Thyroid gland (tissue), 4 donors: ENCODE measurements at regions not wholly inside any gene's neighbourhood (a gene's known extent, or its start where the extent isn't known, plus 50 kb on each side); places are given as distances from the start of the nearest gene placed in this dataset.

Source experiments
- DNase-seq, 2 donors: peaks; one replicate each; pipeline ENCODE4 v3.0.0-alpha.2; 2019
- H3K27ac ChIP-seq, 3 donors: fragments of 200-600 bp; sonication (generic); 1 replicate in 2 of 3; 2 replicates in 1 of 3; pipeline ENCODE4 v1.5.1; 2016 to 2019; ENCODE audit warnings: mild to moderate bottlenecking in 1 of 3, moderate library complexity in 1 of 3
- H3K27me3 ChIP-seq: fragments of 200-600 bp; sonication (generic); one replicate; pipeline ENCODE4 v1.5.1; 2019
- H3K36me3 ChIP-seq, 2 donors: fragments of 200-600 bp; sonication (generic); one replicate each; pipeline ENCODE4 v1.5.1; 2016 to 2019
- H3K4me1 ChIP-seq, 2 donors: fragments of 200-600 bp; sonication (generic); one replicate each; pipeline ENCODE4 v1.5.1; 2017 to 2019
- H3K4me3 ChIP-seq, 3 donors: fragments of 200-600 bp; sonication (generic); replicated peaks in 1 of 3; 1 replicate in 2 of 3; 2 replicates in 1 of 3; pipeline ENCODE4 v1.5.1; 2016; ENCODE audit warnings: mild to moderate bottlenecking in 1 of 3
- H3K9me3 ChIP-seq: fragments of 200-600 bp; sonication (generic); one replicate; pipeline ENCODE4 v1.5.1; 2017
- CTCF ChIP-seq, 6 experiments: fragments of 200-600 bp in 3 of 6; fragments of 450-650 bp in 3 of 6; sonication (generic) in 3 of 6; IDR thresholded peaks; one replicate each; pipeline ENCODE4 v1.5.1; 2016 to 2019; ENCODE audit warnings: antibody characterized with exemption in 6 of 6, mild to moderate bottlenecking in 2 of 6, inconsistent platforms in 1 of 6, moderate library complexity in 1 of 6
- POLR2A ChIP-seq, 2 donors: fragments of 450-650 bp; IDR thresholded peaks; one replicate each; pipeline ENCODE4 v1.6.1; 2017; ENCODE audit warnings: antibody characterized with exemption in 2 of 2, mild to moderate bottlenecking in 2 of 2, moderate library complexity in 1 of 2
- WGBS, 2 donors: methylation state at CpG; one replicate each; pipeline ENCODE4 v1.1.5; 2017; 5-methylcytosine and 5-hydroxymethylcytosine counted together
- intact Hi-C: fragments of 100-400 bp; cut with DNase I; formaldehyde crosslinking; loops from one replicate; pipeline ENCODE4 v1.15.1; 2023

DNA sequence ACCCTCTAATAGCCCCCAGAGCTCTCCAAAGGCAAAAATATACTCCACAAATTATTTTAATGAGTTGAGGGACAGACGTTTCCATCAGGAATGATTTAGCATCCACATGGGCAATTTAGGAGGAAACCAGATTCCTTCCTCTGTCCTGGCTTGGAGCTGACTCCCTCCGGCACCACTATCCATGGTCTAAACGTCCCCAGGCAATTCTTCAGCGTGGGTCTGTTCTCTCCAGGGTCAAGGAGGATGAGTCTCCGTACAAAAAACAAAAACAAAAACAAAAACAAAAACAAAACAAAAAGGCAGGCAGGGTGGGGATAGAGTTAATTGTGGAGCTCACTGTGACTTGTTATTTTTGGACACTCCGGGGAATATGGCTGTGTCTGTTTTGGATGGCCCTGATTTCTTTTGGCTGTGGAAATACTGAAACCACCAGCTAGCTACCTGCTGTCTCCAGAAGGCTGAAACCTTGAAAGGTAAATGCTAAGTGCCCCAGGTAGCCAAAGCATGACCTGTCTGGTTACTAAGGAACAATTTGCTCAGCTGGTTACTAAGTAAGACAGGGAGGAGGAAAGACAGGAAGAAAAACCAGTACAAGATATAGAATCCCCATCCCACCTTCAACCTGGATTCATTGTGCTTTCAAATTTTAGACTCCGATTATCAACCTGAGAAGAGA, 419.1 kb upstream of the LCORL start:
- no peak for TF ChIP-seq CTCF (IDR thresholded peaks at IDR 0.05)
- no peak for TF ChIP-seq POLR2A (IDR thresholded peaks at IDR 0.05)
- intact Hi-C loops, result no loop called here
- Histone ChIP-seq H3K4me1 (no peaks in the 10 kb centered on the region), H3K36me3 (no peaks in the 10 kb centered on the region), H3K27ac (no peak overlapping the region), H3K27me3 (no peaks in the 10 kb centered on the region), H3K4me3 (no peak overlapping the region), H3K9me3 (no peaks in the 10 kb centered on the region)
- no peak for DNase-seq
- 38% methylated on average over 7 of the region's 7 CpGs for WGBS, 2 donors

- H3K4me3 ChIP-seq, result no peak overlapping the region
- H3K9me3 ChIP-seq, result no peaks in the 10 kb centered on the region
- DNase-seq, result no peak
- 78 to 80% methylated on average over 3 of the region's 3 CpGs for WGBS, 2 donors
- no peaks in the 10 kb centered on the region for H3K4me1 ChIP-seq
- intact Hi-C loops, result no loop called here
- no peaks in the 10 kb centered on the region for H3K27me3 ChIP-seq
- TF ChIP-seq POLR2A (IDR thresholded peaks at IDR 0.05), result no peak
- no peak for TF ChIP-seq CTCF (IDR thresholded peaks at IDR 0.05)
- H3K36me3 ChIP-seq, result no peaks in the 10 kb centered on the region
- no peak overlapping the region for H3K27ac ChIP-seq
These were observed 417.8 kb upstream of the LCORL start for GRCh38 chr4:18439311-18439710.

- no peak overlapping the region for H3K27ac ChIP-seq
- H3K9me3 ChIP-seq, result no peaks in the 10 kb centered on the region
- H3K36me3 ChIP-seq, result no peaks in the 10 kb centered on the region
- intact Hi-C loops, result no loop called here
- TF ChIP-seq CTCF (IDR thresholded peaks at IDR 0.05) (no peak), POLR2A (IDR thresholded peaks at IDR 0.05) (no peak)
- H3K27me3 ChIP-seq, result no peaks in the 10 kb centered on the region
- no peak overlapping the region for H3K4me3 ChIP-seq
- no peak for DNase-seq
- H3K4me1 ChIP-seq, result no peaks in the 10 kb centered on the region
These were observed 414.2 kb upstream of the LCORL start for GRCh38 chr4:18435781-18436180.

DNA sequence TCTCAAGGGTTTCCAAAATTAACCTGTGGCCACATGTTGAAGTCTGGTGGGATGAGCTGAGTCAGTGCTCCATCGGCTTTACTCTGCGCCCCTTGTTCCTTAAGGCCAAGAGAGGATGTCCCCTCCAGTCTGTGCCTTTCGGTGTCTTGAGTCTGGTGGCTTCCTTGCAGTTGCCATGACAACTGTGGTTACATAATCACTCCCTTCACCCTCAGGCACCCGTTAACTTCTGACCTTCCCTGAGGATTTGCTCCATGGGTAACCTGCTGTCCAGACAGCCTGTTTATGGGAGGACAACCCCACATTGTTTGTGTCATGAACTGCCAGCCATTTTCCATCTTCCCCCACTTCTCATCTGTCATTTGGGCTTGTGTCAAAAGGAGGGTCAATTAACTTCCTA, 401.1 kb upstream of the LCORL start:
- H3K4me3 ChIP-seq, result no peak overlapping the region
- intact Hi-C loops, result no loop called here
- H3K27me3 ChIP-seq, result no peaks in the 10 kb centered on the region
- no peaks in the 10 kb centered on the region for H3K4me1 ChIP-seq
- H3K36me3 ChIP-seq, result no peaks in the 10 kb centered on the region
- H3K9me3 ChIP-seq, result no peaks in the 10 kb centered on the region
- TF ChIP-seq POLR2A (IDR thresholded peaks at IDR 0.05), result no peak
- TF ChIP-seq CTCF (IDR thresholded peaks at IDR 0.05), result no peak
- H3K27ac ChIP-seq, result no peak overlapping the region
- 56 to 80% methylated on average over 4 of the region's 4 CpGs for WGBS, 2 donors
- no peak for DNase-seq

DNA sequence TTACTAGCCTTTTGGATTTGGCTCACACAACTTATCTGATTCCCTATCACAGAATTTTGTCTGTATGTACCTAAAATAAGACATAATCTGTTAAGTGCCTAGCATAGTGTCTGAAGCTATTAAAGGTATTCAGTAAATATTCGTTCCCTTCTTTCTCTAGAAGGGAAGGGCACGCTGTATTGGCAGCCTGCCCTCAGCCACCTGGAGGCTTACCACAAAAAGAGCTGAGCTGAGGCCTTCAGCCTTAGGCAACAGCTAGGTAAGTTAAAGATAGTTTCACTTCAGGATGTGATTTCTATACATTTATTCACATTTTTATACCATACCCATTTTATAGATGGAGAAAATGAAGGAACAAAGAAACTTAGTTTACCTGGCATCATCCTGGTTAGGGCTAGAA, 400.0 kb upstream of the LCORL start:
- Histone ChIP-seq H3K27me3 (no peaks in the 10 kb centered on the region), H3K9me3 (no peaks in the 10 kb centered on the region), H3K4me1 (no peaks in the 10 kb centered on the region), H3K4me3 (no peak overlapping the region), H3K27ac (no peak overlapping the region), H3K36me3 (no peaks in the 10 kb centered on the region)
- intact Hi-C loops, result no loop called here
- no peak for DNase-seq
- no peak for TF ChIP-seq POLR2A (IDR thresholded peaks at IDR 0.05)
- TF ChIP-seq CTCF (IDR thresholded peaks at IDR 0.05), result no peak
- 79 to 80% methylated on average over 2 of the region's 2 CpGs for WGBS, 2 donors
